HG02588 (cell line): ENCODE measurements at regions not wholly inside any gene's neighbourhood (a gene's known extent, or its start where the extent isn't known, plus 50 kb on each side); places are given as distances from the start of the nearest gene placed in this dataset.
"Not testable (repeated sequence)": the region's sequence is repeated elsewhere in the genome, so short reads cannot be mapped to it uniquely, and the experiment has no call there.

Experiments
- ATAC-seq: cut with Tn5 transposase; IDR thresholded peaks from one replicate; pipeline ENCODE4 v1.9.1; 2021; ENCODE audit warnings: mild to moderate bottlenecking, moderate library complexity; ENCODE audit not compliant: unreplicated experiment

- ATAC-seq: no peak
Measured at GRCh38 chr13:64538711-64539110, 2691.4 kb downstream of the PCDH9 start.

GRCh38 chr13:64534302-64534701, 2695.8 kb downstream of the PCDH9 start:
- no peak for ATAC-seq

- ATAC-seq: no peak
Measured at GRCh38 chr13:64531400-64531799, 2698.7 kb downstream of the PCDH9 start.

GRCh38 chr13:64529874-64530485, 2700.2 kb downstream of the PCDH9 start:
- no peak for ATAC-seq

GRCh38 chr13:64528838-64529237, 2701.3 kb downstream of the PCDH9 start:
- no peak for ATAC-seq

GRCh38 chr13:64527561-64527960, 2702.6 kb downstream of the PCDH9 start:
- ATAC-seq: no peak

GRCh38 chr13:64525687-64526086, 2704.4 kb downstream of the PCDH9 start:
- no peak for ATAC-seq

- ATAC-seq: no peak
Measured at GRCh38 chr13:64510747-64511146, 2719.4 kb downstream of the PCDH9 start.

- no peak for ATAC-seq
Measured at GRCh38 chr13:64506246-64506645, 2723.9 kb downstream of the PCDH9 start.

- no peak for ATAC-seq
Measured at GRCh38 chr13:64505336-64505910, 2724.7 kb downstream of the PCDH9 start.

- no peak for ATAC-seq
Measured at GRCh38 chr13:64488731-64489130, 2741.4 kb downstream of the PCDH9 start.

GRCh38 chr13:64482373-64482772, 2747.8 kb downstream of the PCDH9 start:
- ATAC-seq: no peak

GRCh38 chr13:64480672-64481071, 2749.5 kb downstream of the PCDH9 start:
- no peak for ATAC-seq

GRCh38 chr13:64480211-64480610, 2749.9 kb downstream of the PCDH9 start:
- no peak for ATAC-seq

GRCh38 chr13:64477146-64477545, 2753.0 kb downstream of the PCDH9 start:
- ATAC-seq: no peak

GRCh38 chr13:64476041-64476568, 2754.0 kb downstream of the PCDH9 start:
- ATAC-seq: not testable (repeated sequence)

- ATAC-seq: no peak
Measured at GRCh38 chr13:64471916-64472315, 2758.2 kb downstream of the PCDH9 start.

GRCh38 chr13:64470751-64471150, 2759.4 kb downstream of the PCDH9 start:
- ATAC-seq: no peak

GRCh38 chr13:64459778-64460177, 2770.4 kb downstream of the PCDH9 start:
- ATAC-seq: no peak

GRCh38 chr13:64457976-64458375, 2772.2 kb downstream of the PCDH9 start:
- ATAC-seq: no peak

GRCh38 chr13:64455124-64455523, 2775.0 kb downstream of the PCDH9 start:
- no peak for ATAC-seq

- no peak for ATAC-seq
Measured at GRCh38 chr13:64453831-64454230, 2776.3 kb downstream of the PCDH9 start.

- no peak for ATAC-seq
Measured at GRCh38 chr13:64446372-64446771, 2783.8 kb downstream of the PCDH9 start.
